Stimulated activated naive CD8-positive, alpha-beta T cell treated with anti-CD3 and anti-CD28 coated beads, Interleukin-15, amount 100 ng/mL, for 72 hours (primary cell): ENCODE measurements at regions not wholly inside any gene's neighbourhood (a gene's known extent, or its start where the extent isn't known, plus 50 kb on each side); places are given as distances from the start of the nearest gene placed in this dataset.

Experiments used
- ATAC-seq: fragments of 150-1000 bp; cut with Tn5 transposase; 2 replicates; pipeline ENCODE4 v1.10.0; 2021; ENCODE audit warnings: mild to moderate bottlenecking, moderate library complexity
- DNase-seq, 2 donors: peaks; one replicate each; pipeline ENCODE4 v3.0.0; 2021 to 2022
- H3K27ac Mint-ChIP-seq, 2 donors: one replicate each; pipeline ENCODE4 v1.8.0; 2022; ENCODE audit warnings: mild to moderate bottlenecking in 2 of 2, mixed read lengths in 2 of 2, moderate library complexity in 2 of 2
- H3K27me3 Mint-ChIP-seq: one replicate; pipeline ENCODE4 v1.8.0; 2022; ENCODE audit warnings: mixed read lengths
- H3K4me1 Mint-ChIP-seq: one replicate; pipeline ENCODE4 v1.8.0; 2022; ENCODE audit warnings: mild to moderate bottlenecking, mixed read lengths
- H3K4me3 Mint-ChIP-seq, 2 donors: one replicate each; pipeline ENCODE4 v1.8.0; 2022; ENCODE audit warnings: mild to moderate bottlenecking in 2 of 2, mixed read lengths in 2 of 2, moderate library complexity in 1 of 2
- H3K9me3 Mint-ChIP-seq, 2 donors: one replicate each; pipeline ENCODE4 v1.8.0; 2022; ENCODE audit warnings: mixed read lengths in 2 of 2

DNA sequence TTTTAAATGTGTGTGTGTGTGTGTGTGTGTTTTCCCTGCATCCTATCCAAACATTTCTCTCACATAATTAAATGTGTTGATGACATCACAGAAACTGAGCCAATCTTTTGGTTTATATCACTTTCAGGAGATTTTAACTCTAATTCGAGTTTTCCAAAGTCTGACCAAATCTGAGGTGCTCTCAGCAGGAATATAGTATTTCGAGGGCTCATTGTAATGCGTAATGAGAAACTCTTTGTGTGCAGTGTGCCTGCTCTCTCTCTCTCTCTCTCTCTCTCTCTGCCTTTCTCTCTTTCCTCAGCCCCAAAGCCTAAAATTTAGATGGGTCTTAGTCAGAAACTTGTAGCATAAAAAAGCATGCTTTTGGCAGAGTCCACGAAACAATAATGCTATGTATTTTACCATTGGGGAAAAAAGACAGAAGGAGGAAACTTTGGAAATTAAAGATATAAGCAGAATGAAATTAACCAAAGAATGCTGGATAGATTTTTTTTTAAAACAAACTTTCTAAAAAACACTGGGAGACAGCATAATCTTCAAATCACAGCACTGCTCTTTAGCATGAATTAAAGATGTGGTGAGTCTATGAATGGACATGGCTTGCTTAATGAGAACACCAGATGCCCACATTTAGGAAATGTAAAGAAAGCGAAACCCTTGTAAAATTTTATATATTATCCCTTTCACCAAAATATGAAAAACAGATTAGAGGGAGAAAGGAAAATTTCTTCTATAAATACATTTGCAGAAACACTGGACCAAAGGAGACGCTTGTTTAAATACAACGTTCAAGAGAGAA is 206.8 kb upstream of the HABP2 start:
- no peak overlapping the region for H3K27ac Mint-ChIP-seq
- no peaks in the 10 kb centered on the region for H3K9me3 Mint-ChIP-seq
- no peak for DNase-seq
- no peaks in the 10 kb centered on the region for H3K27me3 Mint-ChIP-seq
- ATAC-seq: no peak
- H3K4me1 Mint-ChIP-seq: no peaks in the 10 kb centered on the region
- H3K4me3 Mint-ChIP-seq: no peak overlapping the region

DNA sequence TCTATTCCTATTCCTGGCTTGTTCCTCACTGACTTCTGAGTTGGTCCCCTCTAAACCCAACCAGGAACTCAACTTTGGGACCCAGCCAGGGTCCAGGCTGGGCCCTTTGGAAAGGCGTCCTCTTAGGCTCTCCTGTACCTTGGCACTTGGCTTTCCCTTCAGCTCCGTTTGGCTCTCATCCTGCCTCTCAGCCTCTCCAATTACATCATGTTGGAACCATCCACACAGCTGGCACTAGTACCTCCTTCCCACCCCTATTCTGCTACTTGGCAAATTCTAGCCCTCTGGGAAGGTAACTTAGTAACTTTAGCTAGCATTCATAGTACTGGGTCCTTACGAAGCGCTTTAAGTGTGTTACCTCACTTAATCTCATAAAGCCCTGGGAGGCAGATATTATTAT is 205.3 kb upstream of the HABP2 start:
- Mint-ChIP-seq H3K9me3 (no peaks in the 10 kb centered on the region), H3K4me3 (no peak overlapping the region), H3K27ac (no peak overlapping the region), H3K27me3 (no peaks in the 10 kb centered on the region), H3K4me1 (no peaks in the 10 kb centered on the region)
- no peak for DNase-seq
- no peak for ATAC-seq

GRCh38 chr10:113348694-113349093 is 204.2 kb upstream of the HABP2 start:
- Mint-ChIP-seq H3K4me3 (no peak overlapping the region), H3K9me3 (no peaks in the 10 kb centered on the region)
- no peak for DNase-seq

GRCh38 chr10:113350311-113351040 is 202.4 kb upstream of the HABP2 start:
- H3K27me3 Mint-ChIP-seq: no peaks in the 10 kb centered on the region
- no peaks in the 10 kb centered on the region for H3K9me3 Mint-ChIP-seq
- H3K4me1 Mint-ChIP-seq: no peaks in the 10 kb centered on the region
- ATAC-seq: no peak
- no peak overlapping the region for H3K27ac Mint-ChIP-seq
- DNase-seq: no peak
- H3K4me3 Mint-ChIP-seq: no peak overlapping the region

More at GRCh38 chr10:113348694-113349093, 204.2 kb upstream of the HABP2 start:
- H3K27me3 Mint-ChIP-seq: no peaks in the 10 kb centered on the region
- no peak overlapping the region for H3K27ac Mint-ChIP-seq
- ATAC-seq: no peak
- H3K4me1 Mint-ChIP-seq: no peaks in the 10 kb centered on the region

DNA sequence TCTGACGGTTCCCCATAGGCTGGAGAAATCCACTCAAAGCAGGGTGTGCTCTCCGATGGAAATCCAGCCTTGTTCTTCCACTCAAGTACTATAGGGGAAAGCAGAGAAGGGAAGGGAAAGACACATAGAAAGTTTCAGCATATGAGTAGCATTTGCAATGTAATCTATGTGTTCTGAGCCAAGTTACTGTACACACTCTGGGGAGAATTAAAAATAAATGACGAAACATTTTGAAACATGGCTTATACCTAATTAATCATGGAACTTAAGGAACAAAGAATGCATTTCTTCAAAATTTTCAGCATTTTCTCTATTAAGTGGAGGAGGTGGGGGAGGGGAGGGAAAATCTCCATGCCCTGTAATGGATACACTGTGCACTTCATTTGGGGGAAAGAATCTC is 198.1 kb upstream of the HABP2 start:
- H3K9me3 Mint-ChIP-seq: no peaks in the 10 kb centered on the region
- H3K27ac Mint-ChIP-seq: no peak overlapping the region
- H3K4me3 Mint-ChIP-seq: no peak overlapping the region
- ATAC-seq (no peak), DNase-seq (no peak)
- H3K4me1 Mint-ChIP-seq: no peaks in the 10 kb centered on the region
- H3K27me3 Mint-ChIP-seq: no peaks in the 10 kb centered on the region

DNA sequence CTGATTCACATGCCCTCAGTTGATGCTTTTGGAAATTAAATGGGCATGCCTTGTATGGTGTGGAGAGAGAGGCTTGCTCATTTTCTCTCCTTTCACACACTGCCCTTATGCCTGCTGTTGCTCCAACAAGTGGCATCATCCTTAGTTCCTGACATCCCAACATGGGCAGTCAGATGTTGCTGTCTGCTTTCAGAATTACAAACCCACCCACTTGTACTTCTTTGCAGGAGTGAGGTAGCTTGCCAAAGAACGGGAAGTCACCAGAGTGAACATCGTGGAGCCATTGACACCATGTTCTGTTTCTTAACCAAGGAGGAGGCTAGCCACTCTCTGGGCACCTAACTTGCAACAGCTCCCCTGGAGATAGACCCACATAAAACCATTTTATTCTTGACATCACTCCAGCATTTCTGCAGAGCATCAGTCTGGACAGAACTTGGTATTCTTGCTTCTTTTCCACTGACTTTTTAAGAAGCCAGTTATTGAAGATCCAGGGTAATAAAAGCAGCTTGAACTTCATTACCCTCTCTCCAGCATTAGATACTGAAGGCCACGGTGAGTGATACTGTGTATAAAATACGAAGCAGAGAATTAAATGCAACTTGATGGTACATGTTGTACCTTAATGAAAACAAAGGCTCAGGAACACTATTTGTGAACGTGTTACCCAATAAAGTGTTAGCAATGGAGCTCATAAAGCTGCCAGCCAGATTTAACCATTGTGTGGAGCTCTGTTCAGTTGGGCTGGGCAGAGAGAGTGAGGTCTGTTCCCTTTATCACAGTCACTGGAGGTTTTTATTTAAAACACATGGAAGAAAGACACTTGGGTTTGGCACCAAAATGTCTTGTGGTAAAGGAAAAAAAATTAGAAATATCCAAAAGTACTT is 195.8 kb upstream of the HABP2 start:
- DNase-seq: no peak

GRCh38 chr10:113357681-113358300 is 195.1 kb upstream of the HABP2 start:
- no peak for ATAC-seq
- no peaks in the 10 kb centered on the region for H3K4me1 Mint-ChIP-seq
- no peak overlapping the region for H3K27ac Mint-ChIP-seq
- no peaks in the 10 kb centered on the region for H3K9me3 Mint-ChIP-seq
- H3K27me3 Mint-ChIP-seq: peaks cover 8% of the 10 kb centered on the region
- DNase-seq: no peak
- no peak overlapping the region for H3K4me3 Mint-ChIP-seq

More for the DNA sequence above, 195.8 kb upstream of the HABP2 start:
- H3K27me3 Mint-ChIP-seq: peaks cover under 1% of the 10 kb centered on the region
- H3K4me3 Mint-ChIP-seq: no peak overlapping the region
- no peak for ATAC-seq
- no peak overlapping the region for H3K27ac Mint-ChIP-seq
- no peaks in the 10 kb centered on the region for H3K9me3 Mint-ChIP-seq
- no peaks in the 10 kb centered on the region for H3K4me1 Mint-ChIP-seq

- no peaks in the 10 kb centered on the region for H3K9me3 Mint-ChIP-seq
- no peak for DNase-seq
- H3K4me1 Mint-ChIP-seq: no peaks in the 10 kb centered on the region
Measured at GRCh38 chr10:113359655-113360054, 193.2 kb upstream of the HABP2 start.

GRCh38 chr10:113360870-113361269 is 192.0 kb upstream of the HABP2 start:
- Mint-ChIP-seq H3K27me3 (peaks cover 8% of the 10 kb centered on the region), H3K4me3 (no peak overlapping the region), H3K9me3 (no peaks in the 10 kb centered on the region), H3K27ac (no peak overlapping the region), H3K4me1 (no peaks in the 10 kb centered on the region)
- no peak for ATAC-seq
- DNase-seq: no peak

More at GRCh38 chr10:113359655-113360054, 193.2 kb upstream of the HABP2 start:
- peaks cover 8% of the 10 kb centered on the region for H3K27me3 Mint-ChIP-seq
- ATAC-seq: no peak
- no peak overlapping the region for H3K27ac Mint-ChIP-seq
- H3K4me3 Mint-ChIP-seq: no peak overlapping the region

GRCh38 chr10:113362645-113363091 is 190.2 kb upstream of the HABP2 start:
- Mint-ChIP-seq H3K27me3 (peaks cover 8% of the 10 kb centered on the region), H3K4me1 (no peaks in the 10 kb centered on the region), H3K4me3 (no peak overlapping the region), H3K27ac (no peak overlapping the region), H3K9me3 (no peaks in the 10 kb centered on the region)
- DNase-seq: no peak
- ATAC-seq: no peak

DNA sequence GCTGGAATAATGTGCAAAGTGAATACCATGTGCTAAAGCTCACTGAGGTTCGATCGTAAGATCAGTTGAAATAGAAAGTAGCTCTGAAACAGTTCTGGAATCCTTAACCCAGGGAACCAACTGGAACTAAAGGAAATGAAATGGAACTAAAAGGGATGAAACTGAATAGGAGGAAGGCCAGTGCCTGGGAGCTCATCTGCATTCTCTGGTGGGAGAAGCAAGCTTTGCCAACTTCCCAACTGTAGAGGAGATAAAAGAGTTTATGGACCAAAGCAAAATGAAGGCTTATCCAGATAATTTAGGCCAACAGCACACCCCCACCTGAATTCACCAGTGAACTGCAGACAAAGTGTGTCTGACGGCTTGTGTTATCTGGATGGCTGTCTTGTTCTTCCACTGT is 188.6 kb upstream of the HABP2 start:
- Mint-ChIP-seq H3K9me3 (no peaks in the 10 kb centered on the region), H3K27me3 (peaks cover 8% of the 10 kb centered on the region), H3K4me3 (no peak overlapping the region), H3K27ac (no peak overlapping the region), H3K4me1 (no peaks in the 10 kb centered on the region)
- ATAC-seq: no peak
- DNase-seq: no peak

- H3K9me3 Mint-ChIP-seq: no peaks in the 10 kb centered on the region
- no peak overlapping the region for H3K4me3 Mint-ChIP-seq
- no peak for DNase-seq
- ATAC-seq: no peak
- no peaks in the 10 kb centered on the region for H3K4me1 Mint-ChIP-seq
- H3K27me3 Mint-ChIP-seq: no peaks in the 10 kb centered on the region
- no peak overlapping the region for H3K27ac Mint-ChIP-seq
Measured at GRCh38 chr10:113368666-113369364, 184.0 kb upstream of the HABP2 start.

DNA sequence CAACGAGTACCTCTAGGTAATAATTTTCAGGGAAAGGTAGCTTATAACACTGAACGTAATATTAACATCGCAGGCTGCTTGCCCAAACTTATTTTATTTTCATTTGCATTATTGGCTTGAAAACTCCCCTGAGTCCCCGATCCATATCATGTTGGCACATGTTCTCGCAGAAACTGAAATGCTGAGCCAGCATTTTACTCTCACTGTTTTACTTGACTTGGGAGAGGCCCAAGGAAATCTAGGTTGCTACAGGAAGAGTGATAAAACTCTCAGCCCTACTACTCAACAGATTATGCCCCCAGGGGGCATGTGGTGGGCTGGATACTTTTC is 183.5 kb upstream of the HABP2 start:
- ATAC-seq (no peak), DNase-seq (no peak)
- no peaks in the 10 kb centered on the region for H3K4me1 Mint-ChIP-seq
- no peak overlapping the region for H3K27ac Mint-ChIP-seq
- no peaks in the 10 kb centered on the region for H3K27me3 Mint-ChIP-seq
- no peaks in the 10 kb centered on the region for H3K9me3 Mint-ChIP-seq
- H3K4me3 Mint-ChIP-seq: no peak overlapping the region

GRCh38 chr10:113376428-113376827 is 176.4 kb upstream of the HABP2 start:
- no peak overlapping the region for H3K4me3 Mint-ChIP-seq
- no peak for ATAC-seq
- no peak overlapping the region for H3K27ac Mint-ChIP-seq
- H3K9me3 Mint-ChIP-seq: no peaks in the 10 kb centered on the region
- H3K4me1 Mint-ChIP-seq: peaks cover 4% of the 10 kb centered on the region
- H3K27me3 Mint-ChIP-seq: no peaks in the 10 kb centered on the region
- no peak for DNase-seq

- H3K27ac Mint-ChIP-seq: no peak overlapping the region
- no peaks in the 10 kb centered on the region for H3K27me3 Mint-ChIP-seq
- DNase-seq (no peak), ATAC-seq (no peak)
- H3K4me3 Mint-ChIP-seq: no peak overlapping the region
- H3K9me3 Mint-ChIP-seq: no peaks in the 10 kb centered on the region
- peaks cover 20% of the 10 kb centered on the region for H3K4me1 Mint-ChIP-seq
Measured at GRCh38 chr10:113379091-113379490, 173.8 kb upstream of the HABP2 start.
